NB4 (cell line): ENCODE measurements at regions not wholly inside any gene's neighbourhood (a gene's known extent, or its start where the extent isn't known, plus 50 kb on each side); places are given as distances from the start of the nearest gene placed in this dataset.

Experiments
- CTCF ChIP-seq: IDR thresholded peaks from one replicate; pipeline ENCODE4 v1.5.1; 2012; ENCODE audit warnings: low read depth, low read length
- POLR2A ChIP-seq: IDR thresholded peaks from 2 replicates; pipeline ENCODE4 v1.6.1; 2011; ENCODE audit warnings: mild to moderate bottlenecking; ENCODE audit not compliant: insufficient read length; ENCODE audit errors: extremely low read depth

- TF ChIP-seq CTCF (no peak), POLR2A (no peak)
These were observed 119.4 kb downstream of the EVX1 start for GRCh38 chr7:27362026-27362425.
